Keratinocyte (primary cell): ENCODE measurements at regions not wholly inside any gene's neighbourhood (a gene's known extent, or its start where the extent isn't known, plus 50 kb on each side); places are given as distances from the start of the nearest gene placed in this dataset.
"Not testable (repeated sequence)": the region's sequence is repeated elsewhere in the genome, so short reads cannot be mapped to it uniquely, and the experiment has no call there.

Source experiments
- DNase-seq: peaks from one replicate; pipeline ENCODE4 v3.0.0-alpha.2; 2011; ENCODE audit warnings: low read depth, missing footprints, low spot score
- FAIRE-seq: peaks from 2 replicates; lab custom pipeline; 2011; peaks lifted over from hg19 to GRCh38; lab: Jason Lieb, UNC
- H2AFZ ChIP-seq: 2 replicates; pipeline ENCODE4 v1.6.0; 2012; ENCODE audit warnings: low read length, control low read depth, inconsistent platforms; ENCODE audit not compliant: control insufficient read depth
- H3K27ac ChIP-seq: 2 replicates; pipeline ENCODE4 v1.5.1; 2011; ENCODE audit warnings: low read length; ENCODE audit not compliant: control insufficient read depth, insufficient read depth
- H3K27me3 ChIP-seq: 3 replicates; pipeline ENCODE4 v1.6.0; 2011; ENCODE audit warnings: low read length; ENCODE audit not compliant: control insufficient read depth, insufficient read depth; ENCODE audit errors: extremely low read depth
- H3K36me3 ChIP-seq, 2 experiments: 2 replicates in 1 of 2; 3 replicates in 1 of 2; pipeline ENCODE4 v1.5.1; 2011; ENCODE audit warnings: low read length in 2 of 2, mild to moderate bottlenecking in 1 of 2; ENCODE audit not compliant: control insufficient read depth in 2 of 2, insufficient read depth in 2 of 2; ENCODE audit errors: extremely low read depth in 1 of 2
- H3K4me1 ChIP-seq: 3 replicates; pipeline ENCODE4 v1.5.1; 2011; ENCODE audit warnings: low read length; ENCODE audit not compliant: control insufficient read depth, insufficient read depth; ENCODE audit errors: extremely low read depth
- H3K4me2 ChIP-seq: 3 replicates; pipeline ENCODE4 v1.6.0; 2011; ENCODE audit warnings: low read depth, low read length; ENCODE audit not compliant: control insufficient read depth, insufficient read depth; ENCODE audit errors: extremely low read depth
- H3K4me3 ChIP-seq, 3 experiments: fragments of 200-600 bp in 1 of 3; sonication (generic) in 1 of 3; 2 replicates in 2 of 3; 3 replicates in 1 of 3; pipeline ENCODE4 v1.5.1; 2011 to 2016; ENCODE audit warnings: low read length in 3 of 3, mild to moderate bottlenecking in 3 of 3, control low read depth in 2 of 3, inconsistent platforms in 1 of 3, low read depth in 1 of 3, mixed read lengths in 1 of 3, mixed run types in 1 of 3, moderate library complexity in 1 of 3; ENCODE audit not compliant: control insufficient read depth in 2 of 3, insufficient read depth in 2 of 3; ENCODE audit errors: extremely low read depth in 1 of 3
- H3K79me2 ChIP-seq: 2 replicates; pipeline ENCODE4 v1.6.0; 2012; ENCODE audit warnings: low read length; ENCODE audit not compliant: control insufficient read depth, insufficient read depth
- H3K9ac ChIP-seq: 3 replicates; pipeline ENCODE4 v1.6.0; 2011; ENCODE audit warnings: low read length; ENCODE audit not compliant: control insufficient read depth, insufficient read depth; ENCODE audit errors: extremely low read depth
- H3K9me1 ChIP-seq: 3 replicates; pipeline ENCODE4 v1.6.0; 2011; ENCODE audit warnings: low read length; ENCODE audit not compliant: control insufficient read depth, insufficient read depth; ENCODE audit errors: extremely low read depth
- H3K9me3 ChIP-seq: 2 replicates; pipeline ENCODE4 v1.5.1; 2012; ENCODE audit warnings: low read depth, low read length; ENCODE audit not compliant: control insufficient read depth
- H4K20me1 ChIP-seq: 3 replicates; pipeline ENCODE4 v1.6.0; 2011; ENCODE audit warnings: low read length; ENCODE audit not compliant: control insufficient read depth, insufficient read depth; ENCODE audit errors: extremely low read depth
- CTCF ChIP-seq, 3 experiments: IDR thresholded peaks in 1 of 3; conservative IDR thresholded peaks in 1 of 3; optimal IDR thresholded peaks in 1 of 3; 2 replicates in 2 of 3; 3 replicates in 1 of 3; pipeline versions ENCODE3 to v1.5.1; 2011; ENCODE audit warnings: low read length in 3 of 3, mild to moderate bottlenecking in 3 of 3, moderate library complexity in 2 of 3, control low read depth in 1 of 3, inconsistent platforms in 1 of 3; ENCODE audit not compliant: insufficient read depth in 2 of 3; ENCODE audit errors: extremely low read depth in 1 of 3
- EZH2 ChIP-seq: IDR thresholded peaks from one replicate; pipeline ENCODE4 v1.6.1; 2012; ENCODE audit warnings: inconsistent platforms, mild to moderate bottlenecking, low read length, moderate library complexity
- dilution Hi-C: fragments of 300-500 bp; cut with MboI; formaldehyde crosslinking; loops from one replicate; pipeline ENCODE4 v1.7.0; 2020; ENCODE audit warnings: low sequenced_read_pairs; ENCODE audit not compliant: extremely low pct_ligation_motif_present

- no peak overlapping the region for H3K27ac ChIP-seq
- H3K4me2 ChIP-seq, result no peak overlapping the region
- no peaks in the 10 kb centered on the region for H3K9me1 ChIP-seq
- no peaks in the 10 kb centered on the region for H3K36me3 ChIP-seq
- no peaks in the 10 kb centered on the region for H4K20me1 ChIP-seq
- H3K27me3 ChIP-seq, result no peaks in the 10 kb centered on the region
- no peaks in the 10 kb centered on the region for H3K4me1 ChIP-seq
- H2AFZ ChIP-seq, result no peak overlapping the region
- no peak for DNase-seq
- H3K9me3 ChIP-seq, result no peaks in the 10 kb centered on the region
- no peaks in the 10 kb centered on the region for H3K79me2 ChIP-seq
- TF ChIP-seq EZH2 (no peak), CTCF (optimal IDR thresholded peaks at IDR 0.05 in 1 of 3, IDR thresholded peaks at IDR 0.05 in 1 of 3, conservative IDR thresholded peaks at IDR 0.05 in 1 of 3; ENCODE audit: extremely low read depth in 1 of 3, insufficient read depth in 2 of 3, low read length in 3 of 3) (no peak)
- H3K4me3 ChIP-seq, result no peak overlapping the region
- FAIRE-seq, result no peak
- dilution Hi-C loops, result no loop called here
- H3K9ac ChIP-seq, result no peak overlapping the region
Measured at GRCh38 chr6:167214206-167214605, 56.4 kb upstream of the GPR31 start.

GRCh38 chr6:167215429-167216250 lies 57.9 kb upstream of the GPR31 start:
- H3K4me3 ChIP-seq, H3K9ac ChIP-seq, DNase-seq, FAIRE-seq, H3K36me3 ChIP-seq, H3K4me2 ChIP-seq, H3K27me3 ChIP-seq, H2AFZ ChIP-seq, H3K27ac ChIP-seq, H3K9me1 ChIP-seq, dilution Hi-C loops, H4K20me1 ChIP-seq, H3K9me3 ChIP-seq, H3K4me1 ChIP-seq, H3K79me2 ChIP-seq: not testable (repeated sequence)

- H3K36me3 ChIP-seq, FAIRE-seq, H3K27ac ChIP-seq, DNase-seq, H3K27me3 ChIP-seq, H3K4me2 ChIP-seq, H3K79me2 ChIP-seq, H3K9me1 ChIP-seq, H3K9ac ChIP-seq, dilution Hi-C loops, H3K4me3 ChIP-seq, H3K9me3 ChIP-seq, H2AFZ ChIP-seq, H4K20me1 ChIP-seq, H3K4me1 ChIP-seq: not testable (repeated sequence)
Measured at GRCh38 chr6:167216390-167217050, 58.7 kb upstream of the GPR31 start.

- H3K9ac ChIP-seq, H3K79me2 ChIP-seq, H3K36me3 ChIP-seq, H3K27me3 ChIP-seq, H3K9me3 ChIP-seq, H3K4me2 ChIP-seq, DNase-seq, H3K4me1 ChIP-seq, H3K4me3 ChIP-seq, dilution Hi-C loops, H2AFZ ChIP-seq, H4K20me1 ChIP-seq, H3K27ac ChIP-seq, H3K9me1 ChIP-seq: not testable (repeated sequence)
- FAIRE-seq, result peak; percentile 69
Measured at GRCh38 chr6:167217073-167217472, 59.3 kb upstream of the GPR31 start.
